Gastrocnemius medialis (tissue), 4 donors: ENCODE measurements at regions not wholly inside any gene's neighbourhood (a gene's known extent, or its start where the extent isn't known, plus 50 kb on each side); places are given as distances from the start of the nearest gene placed in this dataset.

Experiments
- ATAC-seq, 2 donors: fragments of 150-250 bp; one replicate each; pipeline ENCODE4 v1.9.1; 2016
- DNase-seq, 2 donors: peaks; one replicate each; pipeline ENCODE4 v3.0.0-alpha.2; 2019
- H3K27ac ChIP-seq, 4 donors: fragments of 200-600 bp; sonication (generic); 1 replicate in 1 of 4; 2 replicates in 3 of 4; pipeline ENCODE4 v1.5.1; 2016 to 2018; ENCODE audit warnings: mild to moderate bottlenecking in 2 of 4, moderate library complexity in 1 of 4
- H3K27me3 ChIP-seq, 3 donors: fragments of 200-600 bp; sonication (generic) in 2 of 3; 1 replicate in 1 of 3; 2 replicates in 2 of 3; pipeline versions ENCODE4 v1.5.1 to v1.6.0; 2016 to 2019; ENCODE audit warnings: mild to moderate bottlenecking in 1 of 3, moderate library complexity in 1 of 3
- H3K36me3 ChIP-seq, 2 donors: fragments of 200-600 bp; sonication (generic) in 1 of 2; one replicate each; pipeline ENCODE4 v1.5.1; 2017 to 2018
- H3K4me1 ChIP-seq, 2 donors: fragments of 200-600 bp; sonication (generic) in 1 of 2; one replicate each; pipeline ENCODE4 v1.5.1; 2016 to 2017; ENCODE audit warnings: mild to moderate bottlenecking in 2 of 2
- H3K4me3 ChIP-seq, 4 donors: fragments of 200-600 bp; sonication (generic) in 3 of 4; 1 replicate in 1 of 4; 2 replicates in 3 of 4; pipeline ENCODE4 v1.5.1; 2016 to 2019; ENCODE audit warnings: mild to moderate bottlenecking in 2 of 4
- H3K9me3 ChIP-seq, 3 donors: fragments of 200-600 bp; sonication (generic) in 2 of 3; 1 replicate in 1 of 3; 2 replicates in 2 of 3; pipeline ENCODE4 v1.5.1; 2016 to 2019
- POLR2A ChIP-seq, 2 donors: fragments of 450-650 bp; IDR thresholded peaks; one replicate each; pipeline ENCODE4 v1.6.1; 2017; ENCODE audit warnings: antibody characterized with exemption in 2 of 2, mild to moderate bottlenecking in 2 of 2, moderate library complexity in 2 of 2
- in situ Hi-C, 4 donors: fragments of 200-750 bp; cut with MboI; loops; one replicate each; pipeline versions ENCODE4 v1.15.0 to v1.8.0; 2017; ENCODE audit warnings: low sequenced_read_pairs in 4 of 4
- intact Hi-C: fragments of 100-400 bp; cut with DNase I; formaldehyde crosslinking; loops from one replicate; pipeline ENCODE4 v1.15.1; 2023; ENCODE audit warnings: low total_unique reads
- TF ChIP-seq, protein P1 (sequence below), 5 experiments: fragments of 450-650 bp in 3 of 5; fragments of 200-600 bp in 2 of 5; sonication (generic) in 2 of 5; IDR thresholded peaks in 4 of 5; conservative IDR thresholded peaks in 1 of 5; 1 replicate in 4 of 5; 2 replicates in 1 of 5; pipeline ENCODE4 v1.5.1; 2016 to 2019; ENCODE audit warnings: antibody characterized with exemption in 5 of 5, mild to moderate bottlenecking in 3 of 5, moderate library complexity in 3 of 5

DNA sequence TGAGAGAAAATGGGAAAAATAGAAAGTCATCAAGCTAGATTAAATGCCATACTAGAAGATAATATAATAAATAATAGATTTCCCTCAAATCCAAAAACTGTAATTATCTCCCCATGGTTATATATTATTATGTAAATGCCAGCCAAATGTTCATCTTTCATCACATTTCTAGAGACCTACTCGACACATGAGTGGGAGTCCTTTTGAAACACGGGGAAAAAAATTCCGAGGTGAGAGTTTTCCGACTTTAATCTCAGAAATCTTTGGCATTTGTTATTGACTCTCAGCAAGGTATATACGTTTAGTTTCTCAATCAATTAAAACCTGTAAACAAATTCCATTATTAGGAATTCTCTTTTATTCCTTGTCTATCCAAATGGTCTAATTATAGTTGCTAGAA is 465.4 kb upstream of the SMIM31 start:
- no peak overlapping the region for H3K4me3 ChIP-seq
- no peaks in the 10 kb centered on the region for H3K27me3 ChIP-seq
- ATAC-seq = no peak
- H3K36me3 ChIP-seq = no peaks in the 10 kb centered on the region
- no peak for DNase-seq
- H3K4me1 ChIP-seq = no peaks in the 10 kb centered on the region
- TF ChIP-seq, protein P1, sequence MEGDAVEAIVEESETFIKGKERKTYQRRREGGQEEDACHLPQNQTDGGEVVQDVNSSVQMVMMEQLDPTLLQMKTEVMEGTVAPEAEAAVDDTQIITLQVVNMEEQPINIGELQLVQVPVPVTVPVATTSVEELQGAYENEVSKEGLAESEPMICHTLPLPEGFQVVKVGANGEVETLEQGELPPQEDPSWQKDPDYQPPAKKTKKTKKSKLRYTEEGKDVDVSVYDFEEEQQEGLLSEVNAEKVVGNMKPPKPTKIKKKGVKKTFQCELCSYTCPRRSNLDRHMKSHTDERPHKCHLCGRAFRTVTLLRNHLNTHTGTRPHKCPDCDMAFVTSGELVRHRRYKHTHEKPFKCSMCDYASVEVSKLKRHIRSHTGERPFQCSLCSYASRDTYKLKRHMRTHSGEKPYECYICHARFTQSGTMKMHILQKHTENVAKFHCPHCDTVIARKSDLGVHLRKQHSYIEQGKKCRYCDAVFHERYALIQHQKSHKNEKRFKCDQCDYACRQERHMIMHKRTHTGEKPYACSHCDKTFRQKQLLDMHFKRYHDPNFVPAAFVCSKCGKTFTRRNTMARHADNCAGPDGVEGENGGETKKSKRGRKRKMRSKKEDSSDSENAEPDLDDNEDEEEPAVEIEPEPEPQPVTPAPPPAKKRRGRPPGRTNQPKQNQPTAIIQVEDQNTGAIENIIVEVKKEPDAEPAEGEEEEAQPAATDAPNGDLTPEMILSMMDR (IDR thresholded peaks at IDR 0.05 in 4 of 5, conservative IDR thresholded peaks at IDR 0.05 in 1 of 5) = no peak
- TF ChIP-seq POLR2A (IDR thresholded peaks at IDR 0.05) = no peak
- intact Hi-C loops (no loop called here), in situ Hi-C loops (no loop called here)
- no peak overlapping the region for H3K27ac ChIP-seq
- H3K9me3 ChIP-seq = no peaks in the 10 kb centered on the region

DNA sequence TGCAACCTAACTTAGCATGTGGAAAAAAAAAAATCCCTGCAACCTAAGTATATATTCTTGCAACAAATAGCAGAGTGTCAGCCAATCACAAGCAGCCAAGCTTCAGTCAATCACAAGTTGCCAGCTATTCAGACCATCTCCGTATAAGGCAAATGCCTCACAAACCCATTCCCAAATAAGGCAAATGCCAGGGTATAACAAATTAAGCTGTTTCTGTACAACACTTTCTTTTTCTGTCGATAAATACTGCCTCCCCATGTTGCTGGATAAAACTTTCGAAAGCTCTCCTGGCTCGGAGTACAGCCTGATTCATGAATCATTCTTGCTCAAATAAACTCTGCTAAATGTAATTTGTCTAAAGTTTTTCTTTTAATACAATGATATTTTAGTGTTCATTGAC is 460.7 kb upstream of the SMIM31 start:
- no peak for ATAC-seq

DNA sequence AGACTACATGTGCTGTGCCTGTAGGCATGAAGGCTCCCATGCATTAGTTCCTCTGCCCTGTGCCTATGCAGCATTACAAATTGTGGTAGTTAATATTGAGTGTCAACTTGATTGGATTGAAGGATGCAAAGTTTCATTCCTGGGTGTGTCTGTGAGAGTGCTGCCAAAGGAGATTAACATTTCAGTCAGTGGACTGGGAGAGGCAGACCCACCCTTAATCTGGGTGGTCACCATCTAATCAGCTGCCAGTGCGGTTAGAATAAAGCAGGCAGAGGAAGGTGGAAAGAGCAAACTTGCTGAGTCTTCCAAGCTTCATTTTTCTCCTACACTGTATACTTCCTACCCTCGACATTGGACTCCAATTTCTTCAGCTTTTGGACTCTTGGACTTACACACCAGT is 460.2 kb upstream of the SMIM31 start:
- intact Hi-C loops (no loop called here), in situ Hi-C loops (no loop called here)
- Histone ChIP-seq H3K4me3 (no peak overlapping the region), H3K36me3 (no peaks in the 10 kb centered on the region), H3K9me3 (no peaks in the 10 kb centered on the region), H3K4me1 (no peaks in the 10 kb centered on the region), H3K27ac (no peak overlapping the region), H3K27me3 (no peaks in the 10 kb centered on the region)
- TF ChIP-seq POLR2A (IDR thresholded peaks at IDR 0.05) = no peak
- TF ChIP-seq, protein P1 (IDR thresholded peaks at IDR 0.05 in 4 of 5, conservative IDR thresholded peaks at IDR 0.05 in 1 of 5) = no peak
- DNase-seq = no peak
- no peak for ATAC-seq

More for the DNA sequence above, 460.7 kb upstream of the SMIM31 start:
- no peak for DNase-seq
- no peaks in the 10 kb centered on the region for H3K9me3 ChIP-seq
- H3K27me3 ChIP-seq = no peaks in the 10 kb centered on the region
- H3K27ac ChIP-seq = no peak overlapping the region
- in situ Hi-C loops (no loop called here), intact Hi-C loops (no loop called here)
- TF ChIP-seq POLR2A (IDR thresholded peaks at IDR 0.05) = no peak
- TF ChIP-seq, protein P1 (IDR thresholded peaks at IDR 0.05 in 4 of 5, conservative IDR thresholded peaks at IDR 0.05 in 1 of 5) = no peak
- no peaks in the 10 kb centered on the region for H3K36me3 ChIP-seq
- H3K4me3 ChIP-seq = no peak overlapping the region
- no peaks in the 10 kb centered on the region for H3K4me1 ChIP-seq

DNA sequence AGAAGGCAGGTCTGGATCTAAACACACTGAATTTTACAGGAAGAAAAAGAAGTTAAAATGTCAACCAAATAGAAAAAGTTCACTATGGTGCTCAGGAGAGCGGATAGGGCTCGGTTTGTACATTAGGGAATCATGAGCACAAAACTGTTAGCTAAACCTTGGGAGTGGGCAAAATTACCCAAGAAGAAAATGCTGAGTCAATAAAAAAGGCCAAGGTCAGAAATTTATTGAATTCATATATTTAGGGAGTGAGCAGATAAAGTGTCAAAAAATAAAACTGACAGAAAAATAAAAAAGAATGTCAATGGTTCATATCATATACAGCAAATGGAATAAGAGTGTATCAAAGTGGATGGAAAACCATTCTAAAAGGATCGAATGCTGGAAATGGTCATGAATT is 452.5 kb upstream of the SMIM31 start:
- intact Hi-C loops = no loop called here

More for the DNA sequence above, 452.5 kb upstream of the SMIM31 start:
- in situ Hi-C loops = no loop called here
- Histone ChIP-seq H3K4me3 (no peak overlapping the region), H3K27ac (no peak overlapping the region), H3K9me3 (no peaks in the 10 kb centered on the region), H3K36me3 (no peaks in the 10 kb centered on the region), H3K4me1 (no peaks in the 10 kb centered on the region), H3K27me3 (no peaks in the 10 kb centered on the region)
- DNase-seq (no peak), ATAC-seq (no peak)
- no peak for TF ChIP-seq POLR2A (IDR thresholded peaks at IDR 0.05)
- TF ChIP-seq, protein P1 (IDR thresholded peaks at IDR 0.05 in 4 of 5, conservative IDR thresholded peaks at IDR 0.05 in 1 of 5) = no peak
